Vagina (tissue), 2 donors: ENCODE measurements at regions not wholly inside any gene's neighbourhood (a gene's known extent, or its start where the extent isn't known, plus 50 kb on each side); places are given as distances from the start of the nearest gene placed in this dataset.

ENCODE experiments used
- CTCF ChIP-seq, 3 experiments: fragments of 450-650 bp in 2 of 3; fragments of 200-600 bp in 1 of 3; sonication (generic) in 1 of 3; IDR thresholded peaks; one replicate each; pipeline ENCODE4 v1.5.1; 2017 to 2019; ENCODE audit warnings: antibody characterized with exemption in 3 of 3, mild to moderate bottlenecking in 2 of 3, moderate library complexity in 2 of 3
- POLR2A ChIP-seq, 2 donors: fragments of 450-650 bp; IDR thresholded peaks; one replicate each; pipeline ENCODE4 v1.6.1; 2017; ENCODE audit warnings: antibody characterized with exemption in 2 of 2, mild to moderate bottlenecking in 2 of 2, moderate library complexity in 2 of 2
- POLR2AphosphoS5 ChIP-seq, 2 donors: sonication (generic); formaldehyde crosslinking; IDR thresholded peaks; one replicate each; pipeline ENCODE4 v1.9.0; 2017; ENCODE audit warnings: antibody characterized with exemption in 2 of 2, mild to moderate bottlenecking in 2 of 2, low read depth in 1 of 2; ENCODE audit not compliant: insufficient read depth in 1 of 2

GRCh38 chr6:167767715-167768107, 59.0 kb upstream of the AFDN start:
- TF ChIP-seq CTCF (IDR thresholded peaks at IDR 0.05) = no peak
- TF ChIP-seq POLR2A (IDR thresholded peaks at IDR 0.05) = no peak
- no peak for TF ChIP-seq POLR2AphosphoS5 (IDR thresholded peaks at IDR 0.05; ENCODE audit: insufficient read depth in 1 of 2, low read depth in 1 of 2)
